Left forelimb (tissue), 1 donor: ENCODE measurements at regions not wholly inside any gene's neighbourhood (a gene's known extent, or its start where the extent isn't known, plus 50 kb on each side); places are given as distances from the start of the nearest gene placed in this dataset.
"Not testable (repeated sequence)": the region's sequence is repeated elsewhere in the genome, so short reads cannot be mapped to it uniquely, and the experiment has no call there.

ENCODE experiments used
- DNase-seq: peaks from one replicate; pipeline ENCODE4 v3.0.0-alpha.2; 2018; ENCODE audit warnings: low spot score

- no peak for DNase-seq
These were observed 731.9 kb upstream of the VRK2 start for GRCh38 chr2:57314682-57315081.

GRCh38 chr2:57330447-57330846, 716.2 kb upstream of the VRK2 start:
- no peak for DNase-seq

GRCh38 chr2:57333221-57333620, 713.4 kb upstream of the VRK2 start:
- DNase-seq = no peak

GRCh38 chr2:57343391-57344006, 703.1 kb upstream of the VRK2 start:
- no peak for DNase-seq

GRCh38 chr2:57368190-57368589, 678.4 kb upstream of the VRK2 start:
- DNase-seq = no peak

- DNase-seq = no peak
These were observed 675.6 kb upstream of the VRK2 start for GRCh38 chr2:57370882-57371585.

- no peak for DNase-seq
These were observed 674.2 kb upstream of the VRK2 start for GRCh38 chr2:57372237-57372984.

GRCh38 chr2:57373530-57373929, 673.1 kb upstream of the VRK2 start:
- DNase-seq = no peak

GRCh38 chr2:57376985-57377384, 669.6 kb upstream of the VRK2 start:
- DNase-seq = no peak

- DNase-seq = no peak
These were observed 660.3 kb upstream of the VRK2 start for GRCh38 chr2:57386305-57386704.

GRCh38 chr2:57396355-57397098, 650.1 kb upstream of the VRK2 start:
- no peak for DNase-seq

- no peak for DNase-seq
These were observed 648.9 kb upstream of the VRK2 start for GRCh38 chr2:57397550-57398360.

- DNase-seq = no peak
These were observed 647.5 kb upstream of the VRK2 start for GRCh38 chr2:57399057-57399456.

- no peak for DNase-seq
These were observed 644.5 kb upstream of the VRK2 start for GRCh38 chr2:57402096-57402495.

- no peak for DNase-seq
These were observed 643.9 kb upstream of the VRK2 start for GRCh38 chr2:57402755-57403154.

- no peak for DNase-seq
These were observed 638.8 kb upstream of the VRK2 start for GRCh38 chr2:57407772-57408201.

- DNase-seq = no peak
These were observed 638.0 kb upstream of the VRK2 start for GRCh38 chr2:57408587-57408986.

GRCh38 chr2:57417007-57417406, 629.6 kb upstream of the VRK2 start:
- DNase-seq = no peak

GRCh38 chr2:57418859-57419346, 627.7 kb upstream of the VRK2 start:
- not testable (repeated sequence) for DNase-seq

- DNase-seq = no peak
These were observed 616.8 kb upstream of the VRK2 start for GRCh38 chr2:57429831-57430230.

GRCh38 chr2:57432528-57432927, 614.1 kb upstream of the VRK2 start:
- DNase-seq = no peak
